ENCODE measurements at regions not wholly inside any gene's neighbourhood (a gene's known extent, or its start where the extent isn't known, plus 50 kb on each side); places are given as distances from the start of the nearest gene placed in this dataset.
A peak's percentile ranks its signal among the peaks of the same experiment; 100 is the strongest.

DNA sequence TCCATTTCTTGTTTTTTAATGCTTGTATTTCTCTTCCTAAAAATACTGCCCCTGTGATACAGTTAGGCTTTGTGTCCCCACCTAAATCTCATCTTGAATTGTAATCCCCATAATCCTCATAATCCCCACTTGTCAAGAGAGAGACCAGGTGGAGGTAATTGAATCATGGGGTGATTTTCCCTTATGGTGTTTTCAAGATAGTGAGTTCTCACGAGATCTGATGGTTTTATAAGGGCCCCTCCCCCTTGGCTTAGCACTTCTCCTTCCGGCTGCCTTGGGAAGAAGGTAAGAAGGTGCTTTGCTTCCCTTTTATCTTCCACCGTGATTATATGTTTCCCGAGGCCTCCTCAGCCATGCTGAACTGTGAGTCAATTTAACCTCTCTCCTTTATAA lies 227.4 kb downstream of the MAN2A1 start:
- DNase-seq (ENCODE audit: low spot score) (no peak), ATAC-seq (no peak)
- intact Hi-C loops (cut with DNase I) = no loop called here

DNA sequence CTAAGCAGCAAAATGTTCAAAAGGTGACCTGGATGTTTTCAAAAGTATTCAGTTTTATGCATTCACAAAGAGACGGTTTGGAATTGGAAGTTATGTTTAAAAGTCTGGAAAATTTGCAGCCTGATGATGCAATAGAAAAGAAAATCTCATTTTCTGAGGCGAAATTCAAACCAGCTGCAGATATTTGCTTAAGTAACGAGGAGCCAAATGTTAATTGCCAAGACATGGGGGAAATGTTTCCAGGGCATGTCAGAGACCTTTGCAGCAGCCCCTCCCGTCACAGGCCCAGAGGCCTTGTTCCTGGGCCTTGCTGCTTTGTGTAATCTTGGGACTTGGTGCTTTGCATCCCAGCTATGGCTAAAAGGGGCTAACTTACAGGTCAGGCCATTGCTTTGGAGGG lies 228.2 kb downstream of the MAN2A1 start:
- DNase-seq (ENCODE audit: low spot score) (no peak), ATAC-seq (no peak)
- intact Hi-C loops (cut with DNase I) = no loop called here

DNA sequence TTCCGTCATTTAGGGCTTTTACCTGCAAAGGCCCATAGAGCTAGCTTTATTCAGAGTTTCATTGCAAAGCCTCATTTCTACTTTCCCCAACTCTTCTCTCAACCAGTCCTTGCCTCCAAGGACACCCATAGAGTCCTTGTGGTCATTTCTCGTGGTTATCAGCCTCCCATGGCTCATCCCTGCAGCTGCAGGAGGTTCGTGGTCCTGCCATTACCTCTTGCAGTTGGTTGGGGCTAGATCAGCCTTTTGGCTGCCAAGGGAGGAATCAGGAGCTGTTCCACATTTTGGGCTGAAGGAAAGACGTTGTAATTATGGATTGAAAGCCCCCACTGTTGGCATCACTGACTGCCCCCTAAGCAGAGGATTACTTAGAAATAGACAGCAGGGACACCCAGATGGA lies 231.0 kb downstream of the MAN2A1 start:
- DNase-seq (ENCODE audit: low spot score) = no peak
- intact Hi-C loops (cut with DNase I) = no loop called here
- ATAC-seq = no peak

DNA sequence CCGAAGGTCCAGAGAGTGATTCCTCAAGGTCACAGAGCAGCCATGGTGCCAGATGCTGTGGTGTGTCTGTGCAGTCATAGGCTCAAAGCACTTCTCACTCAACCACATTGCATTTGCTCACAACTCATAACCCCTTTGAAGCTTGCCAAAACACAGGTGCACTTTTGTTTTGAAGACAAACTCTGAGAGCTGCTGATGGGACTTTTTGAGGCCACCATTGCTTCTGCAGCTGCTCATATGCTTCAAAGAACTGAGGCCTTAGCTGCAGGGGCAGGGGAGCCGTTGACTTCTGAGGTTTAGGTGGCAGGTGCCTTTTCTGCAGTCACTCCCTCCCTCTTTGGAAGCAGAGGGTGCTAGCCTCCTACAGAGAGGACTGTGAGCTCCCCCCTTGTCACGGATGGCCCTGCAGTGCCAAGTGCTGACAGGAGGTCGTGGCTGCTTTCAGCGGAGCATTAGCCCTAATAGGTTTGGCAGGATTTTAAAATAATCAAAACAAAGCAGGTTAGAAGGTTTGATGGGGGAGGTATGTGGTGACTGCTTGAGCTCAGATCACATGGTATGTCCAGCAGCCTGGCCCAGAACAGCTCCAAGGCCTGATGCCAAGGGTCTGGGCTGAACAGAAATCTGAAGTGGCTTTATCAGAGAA lies 232.1 kb downstream of the MAN2A1 start:
- DNase-seq (ENCODE audit: low spot score) = no peak
- intact Hi-C loops (cut with DNase I) = no loop called here
- peak; percentile 34 for ATAC-seq

DNA sequence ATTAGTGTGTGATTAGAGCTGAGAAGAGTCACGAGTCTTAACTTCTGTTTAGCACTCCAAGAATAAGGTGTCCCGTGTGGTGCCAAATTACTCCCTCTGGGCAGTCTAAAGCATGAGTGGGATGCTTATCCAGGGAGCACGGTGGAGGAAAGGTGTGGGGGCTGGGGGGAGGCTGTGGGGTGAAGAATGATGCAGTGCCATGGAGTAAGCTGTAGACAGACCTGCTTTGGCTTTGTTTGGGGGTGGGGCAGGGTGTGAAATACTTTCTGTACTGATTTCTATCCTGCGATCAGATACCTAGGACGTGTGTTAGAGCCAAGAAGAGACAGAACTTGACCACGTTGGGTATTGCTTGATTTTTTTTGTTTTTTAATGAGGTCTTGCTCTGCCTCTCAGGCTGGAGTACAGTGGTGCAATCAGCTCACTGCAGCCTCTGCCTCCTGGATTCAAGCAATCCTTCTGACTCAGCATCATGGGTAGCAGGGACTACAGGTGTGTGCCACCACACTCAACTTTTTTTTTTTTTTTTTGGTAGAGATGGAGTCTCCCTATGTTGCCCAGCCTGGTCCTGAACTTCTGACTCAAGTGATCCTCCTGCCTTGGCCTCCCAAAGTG lies 232.8 kb downstream of the MAN2A1 start:
- intact Hi-C loops (cut with DNase I) = no loop called here
- ATAC-seq = peak; percentile 15
- no peak for DNase-seq (ENCODE audit: low spot score)

DNA sequence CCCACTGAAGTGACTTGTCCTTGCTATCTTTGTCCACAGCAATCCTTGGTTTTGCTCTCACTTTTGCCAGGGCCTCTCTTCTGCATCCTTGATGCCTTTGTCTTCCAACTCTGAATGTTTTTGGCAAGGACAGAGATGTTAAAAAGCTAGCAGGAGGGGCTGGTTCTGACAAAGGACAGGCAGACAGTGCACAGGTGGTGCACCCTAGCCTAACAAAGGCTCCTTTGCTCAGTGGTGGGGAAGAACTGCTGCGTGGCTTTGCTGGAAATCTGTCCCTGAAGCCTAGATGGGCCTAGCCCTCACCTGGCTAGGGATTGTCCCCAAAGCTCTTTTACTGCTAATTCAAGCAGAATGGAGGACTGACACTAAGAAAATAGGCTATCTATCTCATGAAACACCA lies 233.5 kb downstream of the MAN2A1 start:
- ATAC-seq (no peak), DNase-seq (ENCODE audit: low spot score) (no peak)
- intact Hi-C loops (cut with DNase I) = no loop called here

DNA sequence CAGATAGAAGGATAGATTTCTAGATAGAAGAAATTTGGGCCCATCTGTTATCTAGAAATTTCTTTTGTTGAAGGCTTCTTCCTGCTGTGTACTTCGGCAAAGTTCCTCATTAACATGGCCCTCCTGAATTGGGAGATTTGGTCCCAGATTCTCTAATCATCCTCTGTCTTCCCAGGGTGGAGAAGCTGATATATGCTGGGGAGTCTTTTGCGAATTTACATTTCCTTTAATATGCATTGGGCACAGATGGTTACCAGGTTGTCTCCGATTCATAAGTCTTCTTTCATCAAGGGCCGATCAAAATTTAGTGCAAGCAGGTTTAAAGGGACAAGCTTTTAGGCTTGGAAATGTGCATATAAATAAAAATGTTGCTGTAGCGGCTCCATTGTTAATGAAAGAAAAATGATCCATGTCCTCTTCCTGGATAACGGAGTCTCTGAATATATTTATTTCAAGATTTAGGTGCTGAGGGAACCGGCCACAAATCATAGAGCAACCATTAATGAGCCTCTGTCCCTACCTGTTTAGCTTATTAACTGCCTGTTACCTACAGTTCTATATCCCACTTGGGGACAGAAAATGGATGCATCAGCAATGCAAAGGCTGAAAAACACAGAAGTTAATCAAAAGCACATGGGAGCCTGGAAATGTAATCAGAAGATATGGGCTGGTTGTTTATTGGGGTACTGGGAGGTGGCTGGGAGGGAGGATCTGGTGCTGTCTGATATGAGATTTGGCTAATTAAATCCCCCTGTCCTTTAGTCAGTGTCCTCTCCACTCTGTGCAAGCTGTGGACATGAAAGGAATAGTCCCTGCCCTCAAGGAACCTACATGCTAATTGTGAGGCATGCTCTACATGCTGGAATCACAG lies 234.7 kb downstream of the MAN2A1 start:
- intact Hi-C loops (cut with DNase I) = no loop called here
- DNase-seq (ENCODE audit: low spot score) (no peak), ATAC-seq (no peak)

DNA sequence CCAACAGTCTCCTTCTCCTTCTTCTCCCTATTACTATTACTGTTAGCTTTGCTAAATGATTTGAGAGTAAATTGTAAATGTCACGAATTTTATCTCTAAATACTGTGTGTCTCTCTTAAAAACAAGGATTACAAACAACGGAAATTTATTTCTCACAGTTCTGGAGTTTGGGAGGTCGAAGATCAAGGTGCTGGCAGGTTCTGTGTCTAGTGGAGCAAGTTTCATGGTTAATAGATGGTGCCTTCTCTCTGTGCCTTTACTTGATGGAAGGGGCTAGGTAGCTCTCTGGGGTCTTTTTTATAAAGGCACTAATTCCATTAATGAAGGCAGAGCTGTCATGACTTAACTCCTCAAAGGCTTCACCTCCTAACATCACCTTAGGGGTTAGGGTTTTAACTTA lies 237.9 kb downstream of the MAN2A1 start:
- DNase-seq (ENCODE audit: low spot score) (no peak), ATAC-seq (no peak)
- intact Hi-C loops (cut with DNase I) = no loop called here

DNA sequence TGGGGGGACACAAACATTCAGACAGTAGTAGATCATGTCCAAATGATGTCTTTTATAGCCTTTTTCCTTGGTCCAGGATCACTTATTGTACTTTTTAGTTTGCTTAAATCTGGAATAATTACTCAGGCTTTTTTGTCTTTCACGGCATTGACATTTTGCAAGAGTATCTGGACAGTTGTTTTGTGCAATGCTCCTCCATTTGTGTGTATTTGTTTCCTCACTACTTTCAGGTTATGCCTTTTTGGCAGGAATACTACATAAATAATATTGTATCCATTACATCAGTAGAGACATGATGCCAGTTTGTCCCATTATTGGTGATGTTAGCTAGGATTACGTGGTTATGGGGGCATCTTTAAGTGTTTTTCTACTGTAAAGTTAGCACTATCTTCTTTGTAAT lies 238.3 kb downstream of the MAN2A1 start:
- DNase-seq (ENCODE audit: low spot score) = no peak
- intact Hi-C loops (cut with DNase I) = no loop called here
- ATAC-seq = no peak

DNA sequence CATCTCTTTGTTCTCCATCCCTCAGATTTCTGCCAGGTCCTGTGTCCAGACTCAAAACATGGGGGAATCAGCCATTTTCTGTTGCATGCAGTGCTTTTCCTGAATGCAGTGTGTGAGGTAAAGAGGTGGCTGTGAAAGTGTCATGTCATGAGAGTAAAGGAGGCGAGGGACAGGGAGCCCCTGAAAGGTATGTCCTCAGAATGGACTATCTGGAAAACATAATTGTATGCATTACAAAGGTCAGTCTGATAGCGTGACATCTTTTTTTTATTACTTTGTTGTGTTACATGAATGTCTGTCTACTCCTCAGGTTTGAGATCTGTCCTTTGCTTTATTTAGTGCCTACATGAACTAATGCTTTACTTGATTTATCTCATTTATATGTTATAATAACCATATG lies 239.1 kb downstream of the MAN2A1 start:
- ATAC-seq (no peak), DNase-seq (ENCODE audit: low spot score) (no peak)
- intact Hi-C loops (cut with DNase I) = no loop called here

DNA sequence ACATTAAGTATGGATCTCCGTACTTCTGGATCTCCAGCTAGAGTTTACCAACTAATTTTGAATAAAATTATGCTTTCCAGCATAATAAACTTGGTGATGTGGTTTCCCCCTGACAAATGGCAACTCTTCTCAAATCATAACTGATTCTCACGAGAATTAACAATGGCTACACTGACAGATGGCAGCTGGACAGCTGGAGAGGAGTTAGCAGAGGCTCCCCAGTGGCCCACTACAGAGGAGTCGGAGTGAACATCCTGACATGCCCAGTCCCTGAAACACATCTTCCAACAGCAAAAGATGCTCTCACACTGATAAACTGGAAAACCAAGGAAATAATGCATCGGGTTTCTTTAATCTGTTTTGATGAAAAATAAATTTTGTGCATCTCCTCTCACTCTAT lies 239.6 kb downstream of the MAN2A1 start:
- intact Hi-C loops (cut with DNase I) = no loop called here
- ATAC-seq = no peak
- no peak for DNase-seq (ENCODE audit: low spot score)

DNA sequence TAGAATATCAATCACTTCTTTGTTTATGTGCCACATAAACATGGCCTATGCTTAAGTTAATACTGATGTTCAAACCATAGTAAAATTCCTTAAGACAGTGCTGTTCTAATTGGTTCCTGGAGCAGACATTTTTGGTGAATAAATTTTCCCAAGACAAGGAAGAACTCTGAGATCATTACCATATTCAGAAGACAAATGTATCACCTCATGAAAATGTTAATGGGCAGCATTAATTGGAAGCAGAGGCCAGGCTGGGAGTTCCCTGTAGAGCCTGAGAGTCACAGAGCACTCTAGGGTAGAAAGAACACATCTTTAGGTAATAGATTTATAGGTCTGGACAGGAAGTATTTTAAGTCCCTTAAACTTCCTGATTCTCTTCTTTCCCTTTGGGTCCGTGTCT lies 240.2 kb downstream of the MAN2A1 start:
- intact Hi-C loops (cut with DNase I) = no loop called here
- ATAC-seq (no peak), DNase-seq (ENCODE audit: low spot score) (no peak)

DNA sequence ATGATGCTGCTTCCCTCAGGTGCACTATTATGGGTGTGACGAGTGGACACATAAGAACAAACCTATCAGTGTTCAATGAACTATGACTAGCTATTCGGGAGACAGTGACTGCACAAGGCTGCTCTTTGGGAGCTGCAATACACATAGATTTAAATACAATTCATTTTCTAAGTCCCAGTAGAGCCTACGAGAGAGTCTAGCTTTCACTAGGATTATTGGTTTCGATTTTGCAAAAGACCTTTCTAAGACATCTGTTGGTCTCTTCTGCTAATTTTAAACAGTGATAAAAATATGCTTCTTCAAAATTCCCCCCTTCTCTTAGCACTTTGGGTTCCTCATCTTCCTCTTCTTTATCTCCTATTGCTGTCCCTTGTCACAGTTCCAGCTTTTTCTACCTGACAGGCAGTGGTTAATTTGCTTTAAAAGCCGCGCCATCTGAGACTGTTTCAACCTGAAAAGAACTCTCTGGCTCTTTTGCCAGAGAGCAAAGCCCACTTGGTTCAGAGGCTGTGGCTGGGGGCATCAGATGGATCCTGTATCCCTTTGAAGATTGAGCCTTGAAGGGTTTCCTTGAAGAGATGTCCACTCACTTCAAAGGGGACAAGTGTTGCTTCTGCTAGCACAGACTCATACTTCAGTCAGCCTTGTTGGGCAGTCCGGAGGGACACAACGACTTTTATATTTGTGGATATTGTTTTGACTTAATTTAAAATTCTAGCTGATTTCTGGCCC lies 241.5 kb downstream of the MAN2A1 start:
- intact Hi-C loops (cut with DNase I) = no loop called here
- ATAC-seq (no peak), DNase-seq (ENCODE audit: low spot score) (no peak)

DNA sequence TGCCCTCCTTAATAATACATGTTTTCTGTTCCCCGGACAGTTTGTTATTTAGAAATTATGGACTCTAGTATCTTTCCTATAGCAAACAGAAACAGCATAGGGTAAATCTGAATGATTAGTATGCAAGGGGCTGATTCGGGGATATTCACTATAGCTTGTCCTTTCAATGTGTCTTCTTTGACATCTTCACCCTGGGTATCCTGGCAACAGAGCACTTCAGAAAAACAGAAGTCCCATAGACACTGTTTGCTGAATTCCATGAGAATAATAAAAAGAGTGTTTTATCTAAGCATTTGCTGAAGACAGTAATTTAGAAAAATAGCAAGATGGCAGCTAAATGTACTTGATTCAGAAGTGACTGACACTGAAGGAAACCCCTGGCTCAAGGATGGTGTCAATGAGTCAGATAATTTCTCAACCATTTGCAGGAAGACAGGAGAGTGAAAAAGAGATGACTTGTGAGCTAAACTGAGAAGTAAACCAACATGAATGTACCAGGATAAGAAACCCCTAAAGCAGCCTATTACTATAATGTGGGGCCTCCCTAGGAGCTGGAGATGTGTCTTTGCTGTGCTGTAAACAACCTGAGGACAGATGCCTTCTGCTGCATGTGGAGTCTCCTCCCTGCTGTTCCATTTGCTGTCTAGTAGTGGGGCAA lies 246.2 kb downstream of the MAN2A1 start:
- DNase-seq (ENCODE audit: low spot score) (no peak), ATAC-seq (no peak)
- intact Hi-C loops (cut with DNase I) = no loop called here

DNA sequence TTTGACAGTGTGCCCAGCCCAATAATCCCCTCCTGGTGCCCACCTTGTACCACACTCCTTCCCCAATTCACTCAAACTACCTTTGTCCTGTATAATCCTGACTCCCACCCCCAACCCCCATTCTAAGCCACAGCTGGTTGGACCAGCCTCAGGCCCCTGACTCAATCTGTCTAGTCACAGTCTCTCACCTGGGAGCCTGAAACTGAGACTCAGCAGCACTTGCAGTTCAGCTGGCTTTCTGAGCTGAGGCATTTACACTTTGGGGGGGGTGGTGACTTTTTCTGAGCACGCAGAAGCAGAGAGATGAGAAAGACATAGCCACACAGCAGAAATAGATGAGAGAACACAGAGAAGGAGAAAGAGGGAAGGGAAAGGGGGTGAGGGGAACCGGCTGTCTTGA lies 247.3 kb downstream of the MAN2A1 start:
- intact Hi-C loops (cut with DNase I) = no loop called here

DNA sequence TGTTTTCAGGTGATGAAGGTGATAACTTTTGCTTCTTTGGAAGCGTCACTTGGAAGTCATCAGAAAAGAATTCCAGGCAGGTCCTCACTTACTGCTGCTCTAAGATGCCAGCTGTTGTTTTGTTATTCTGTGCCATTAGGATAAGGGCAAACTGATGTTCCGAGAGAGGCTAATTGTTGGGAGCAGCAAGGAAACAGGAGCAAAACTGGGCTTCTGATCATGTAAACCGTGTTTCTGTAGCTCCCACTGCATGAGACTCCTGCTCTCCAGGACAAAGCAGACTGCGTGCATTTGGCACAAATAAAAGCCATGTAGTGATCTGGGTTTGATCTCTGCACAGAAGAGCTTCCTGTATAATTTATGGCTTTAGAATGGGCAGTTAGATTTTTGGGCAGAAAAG lies 248.2 kb downstream of the MAN2A1 start:
- intact Hi-C loops (cut with DNase I) = no loop called here
- no peak for ATAC-seq
- no peak for DNase-seq (ENCODE audit: low spot score)

More for the DNA sequence above, 247.3 kb downstream of the MAN2A1 start:
- DNase-seq (ENCODE audit: low spot score) (no peak), ATAC-seq (no peak)

DNA sequence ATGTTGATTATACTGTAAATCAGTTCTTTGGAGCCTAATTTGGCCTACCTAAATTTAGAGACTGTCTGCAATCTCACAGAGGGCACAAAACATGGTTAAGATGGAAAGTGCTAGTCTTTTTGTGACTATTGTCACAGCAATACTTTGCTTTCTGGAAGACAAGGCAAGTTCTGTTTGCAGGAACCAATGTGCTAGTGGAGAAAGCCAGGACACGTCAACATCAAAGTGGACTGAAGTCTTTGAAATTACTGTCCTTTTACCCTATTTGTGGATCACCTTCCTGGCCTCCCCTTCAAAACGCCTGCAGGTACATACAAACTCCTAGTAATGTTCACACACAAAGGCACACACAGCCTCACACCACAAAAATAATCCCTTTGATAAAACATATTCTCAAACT lies 248.7 kb downstream of the MAN2A1 start:
- intact Hi-C loops (cut with DNase I) = no loop called here
- DNase-seq (ENCODE audit: low spot score) = no peak
- no peak for ATAC-seq

DNA sequence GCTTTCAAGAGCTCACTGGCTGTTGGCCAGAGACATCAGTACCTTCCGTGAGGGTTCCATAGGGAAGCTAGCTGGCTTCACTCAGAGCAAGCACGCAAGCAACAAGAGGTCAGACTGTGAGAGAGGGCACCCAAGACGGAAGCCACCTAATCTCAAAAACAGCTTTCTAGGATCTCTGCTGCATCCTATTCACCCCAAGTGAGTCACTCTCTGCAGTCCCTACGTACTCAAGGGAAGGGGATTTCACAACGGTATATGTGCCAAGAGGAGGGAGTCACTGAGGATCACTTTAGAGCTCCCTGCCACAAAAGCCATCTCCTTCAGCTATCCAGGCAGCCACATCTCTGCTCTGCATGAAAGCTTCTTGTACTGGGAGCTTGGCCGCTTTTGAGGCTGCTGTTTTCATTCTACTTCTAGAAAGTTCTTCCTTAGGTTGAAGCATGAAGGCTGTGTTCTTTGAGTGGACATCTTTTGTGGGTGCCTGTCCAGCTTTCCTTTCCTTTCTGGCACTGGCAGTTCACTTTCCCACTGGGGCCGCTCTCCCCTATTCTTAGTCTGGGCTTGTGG lies 249.5 kb downstream of the MAN2A1 start:
- intact Hi-C loops (cut with DNase I) = no loop called here
- ATAC-seq = no peak
- DNase-seq (ENCODE audit: low spot score) = no peak

DNA sequence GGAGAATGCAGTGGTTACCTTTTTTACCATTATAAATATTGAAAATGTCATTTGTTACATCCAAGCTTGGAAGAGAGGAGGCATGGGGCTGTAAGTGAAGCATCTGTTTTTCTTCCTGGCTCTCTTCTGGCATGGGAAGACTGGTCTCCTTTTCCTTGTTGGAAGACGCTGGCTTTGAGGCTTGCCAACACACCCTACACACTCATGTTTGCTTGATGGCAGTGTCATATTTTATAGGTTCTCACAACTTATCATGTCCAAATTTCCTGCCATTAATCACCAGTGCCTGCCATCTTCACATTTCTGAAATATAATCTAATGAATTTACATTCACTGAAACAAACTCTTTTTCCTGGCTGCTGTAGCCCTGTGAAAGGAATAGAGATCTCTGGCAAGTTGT lies 252.9 kb downstream of the MAN2A1 start:
- no peak for DNase-seq (ENCODE audit: low spot score)
- intact Hi-C loops (cut with DNase I) = no loop called here
- no peak for ATAC-seq

Measured in sciatic nerve (tissue), 2 donors.